Epithelial cell of proximal tubule (primary cell): ENCODE measurements at regions not wholly inside any gene's neighbourhood (a gene's known extent, or its start where the extent isn't known, plus 50 kb on each side); places are given as distances from the start of the nearest gene placed in this dataset.

Experiments
- DNase-seq: peaks from one replicate; pipeline ENCODE4 v3.0.0-alpha.2; 2011; ENCODE audit warnings: low read depth
- H3K4me3 ChIP-seq: 2 replicates; pipeline ENCODE4 v1.5.1; 2011; ENCODE audit warnings: low read depth, mild to moderate bottlenecking, low read length
- TF ChIP-seq, protein P1 (sequence below): conservative IDR thresholded peaks from 2 replicates; pipeline ENCODE4 v1.5.1; 2012; ENCODE audit warnings: low read depth, mild to moderate bottlenecking, low read length

DNA sequence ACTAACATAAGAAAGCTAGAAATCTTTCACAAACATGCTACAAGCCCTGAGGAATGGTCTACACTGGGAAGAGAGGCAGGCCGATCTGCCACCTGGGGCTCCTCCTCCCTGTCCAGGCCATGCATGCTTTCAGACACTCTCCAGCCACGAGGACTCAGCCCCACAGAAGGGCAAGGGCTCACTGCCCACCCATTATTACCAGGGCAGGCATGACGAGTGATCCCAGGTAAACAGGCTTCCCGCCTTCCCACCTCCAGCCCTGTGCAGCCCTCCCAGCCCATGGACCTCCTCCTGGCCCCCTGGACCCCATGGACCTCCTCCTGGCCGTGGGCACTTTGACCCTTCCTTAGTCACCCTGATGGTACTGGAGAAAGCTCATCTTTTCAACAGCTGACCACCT lies 75.8 kb upstream of the TEX51 start:
- TF ChIP-seq, protein P1, sequence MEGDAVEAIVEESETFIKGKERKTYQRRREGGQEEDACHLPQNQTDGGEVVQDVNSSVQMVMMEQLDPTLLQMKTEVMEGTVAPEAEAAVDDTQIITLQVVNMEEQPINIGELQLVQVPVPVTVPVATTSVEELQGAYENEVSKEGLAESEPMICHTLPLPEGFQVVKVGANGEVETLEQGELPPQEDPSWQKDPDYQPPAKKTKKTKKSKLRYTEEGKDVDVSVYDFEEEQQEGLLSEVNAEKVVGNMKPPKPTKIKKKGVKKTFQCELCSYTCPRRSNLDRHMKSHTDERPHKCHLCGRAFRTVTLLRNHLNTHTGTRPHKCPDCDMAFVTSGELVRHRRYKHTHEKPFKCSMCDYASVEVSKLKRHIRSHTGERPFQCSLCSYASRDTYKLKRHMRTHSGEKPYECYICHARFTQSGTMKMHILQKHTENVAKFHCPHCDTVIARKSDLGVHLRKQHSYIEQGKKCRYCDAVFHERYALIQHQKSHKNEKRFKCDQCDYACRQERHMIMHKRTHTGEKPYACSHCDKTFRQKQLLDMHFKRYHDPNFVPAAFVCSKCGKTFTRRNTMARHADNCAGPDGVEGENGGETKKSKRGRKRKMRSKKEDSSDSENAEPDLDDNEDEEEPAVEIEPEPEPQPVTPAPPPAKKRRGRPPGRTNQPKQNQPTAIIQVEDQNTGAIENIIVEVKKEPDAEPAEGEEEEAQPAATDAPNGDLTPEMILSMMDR, result no peak
- no peak overlapping the region for H3K4me3 ChIP-seq

DNA sequence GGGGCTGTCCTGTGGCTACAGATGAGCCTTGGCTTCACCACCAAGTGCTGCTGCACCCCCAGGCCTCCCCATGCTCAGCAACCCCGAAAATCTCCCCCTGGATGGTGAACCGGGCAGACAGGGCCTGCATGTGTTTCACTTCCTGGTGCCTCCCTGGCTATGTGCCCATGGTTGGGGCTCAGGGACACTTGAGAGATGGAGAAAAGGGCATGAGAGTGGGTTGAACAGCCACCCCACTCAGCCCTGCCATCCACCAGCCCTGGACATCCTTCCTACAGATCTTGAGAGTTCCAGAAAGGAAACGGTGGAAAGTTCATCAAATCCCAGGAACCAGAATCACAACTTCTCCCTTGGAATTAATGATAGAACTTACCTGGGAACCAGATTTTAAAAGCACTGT lies 74.7 kb upstream of the TEX51 start:
- DNase-seq, result no peak
- TF ChIP-seq, protein P1, result no peak
- no peak overlapping the region for H3K4me3 ChIP-seq

More for the DNA sequence above, 75.8 kb upstream of the TEX51 start:
- DNase-seq, result no peak

DNA sequence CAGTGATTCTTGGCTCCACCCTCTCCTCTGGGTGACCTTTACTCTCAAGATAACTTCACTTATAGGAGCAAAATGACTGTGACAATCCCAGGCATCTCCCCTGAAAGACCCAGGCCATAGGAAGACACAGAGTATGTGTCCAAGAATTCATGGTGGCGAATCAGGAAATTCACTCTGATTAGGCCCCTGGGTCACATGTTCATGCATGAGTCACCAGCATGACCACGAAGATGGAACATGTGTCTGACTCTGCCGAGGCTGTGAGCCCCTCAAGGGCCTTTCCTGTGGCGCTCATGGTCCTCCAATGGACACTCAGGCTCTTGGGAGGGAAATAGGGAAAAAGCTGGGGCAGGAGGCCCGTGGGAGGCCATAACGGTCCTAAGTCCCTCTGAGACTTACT lies 74.0 kb upstream of the TEX51 start:
- TF ChIP-seq, protein P1, result no peak
- DNase-seq, result no peak
- H3K4me3 ChIP-seq, result no peak overlapping the region

DNA sequence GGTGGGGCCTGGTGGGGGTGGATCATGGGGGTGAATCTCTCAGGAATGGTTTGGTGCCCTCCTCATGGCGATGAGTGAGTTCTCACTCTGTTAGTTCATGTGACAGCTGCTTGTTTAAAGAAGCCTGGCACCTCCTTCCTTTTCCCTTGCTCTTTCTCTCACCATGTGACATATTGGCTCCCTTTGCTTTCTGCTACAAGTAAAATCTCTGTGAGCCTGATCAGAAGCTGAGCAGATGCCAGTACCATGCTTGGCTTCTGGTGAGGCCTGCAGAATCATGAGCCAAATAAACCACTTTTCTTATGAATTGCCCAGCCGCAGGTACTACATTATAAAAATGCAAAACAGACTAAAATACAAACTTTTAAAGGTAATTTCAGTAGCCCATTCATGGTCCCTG lies 73.4 kb upstream of the TEX51 start:
- DNase-seq, result no peak
- H3K4me3 ChIP-seq, result no peak overlapping the region
- TF ChIP-seq, protein P1, result no peak

DNA sequence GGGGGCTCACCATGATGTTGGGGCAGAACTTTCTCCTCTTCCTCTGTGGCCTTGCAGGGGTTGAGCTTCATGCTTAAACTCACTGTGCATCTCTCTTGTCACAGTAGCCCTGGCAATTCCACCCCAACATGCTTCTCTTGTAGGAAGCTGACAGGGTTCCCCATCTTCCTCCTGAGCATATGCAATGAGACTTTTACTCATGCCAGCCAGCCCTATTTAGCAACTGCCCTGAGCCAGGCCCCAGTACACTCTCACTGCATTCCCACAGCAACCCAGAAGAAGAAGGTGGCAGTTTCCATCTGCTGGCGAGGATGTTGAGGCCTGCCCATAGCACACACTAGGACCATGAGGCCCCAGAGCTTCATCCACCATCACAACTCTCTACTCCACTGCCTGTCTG lies 72.2 kb upstream of the TEX51 start:
- DNase-seq, result no peak
- TF ChIP-seq, protein P1, result no peak
- no peak overlapping the region for H3K4me3 ChIP-seq

DNA sequence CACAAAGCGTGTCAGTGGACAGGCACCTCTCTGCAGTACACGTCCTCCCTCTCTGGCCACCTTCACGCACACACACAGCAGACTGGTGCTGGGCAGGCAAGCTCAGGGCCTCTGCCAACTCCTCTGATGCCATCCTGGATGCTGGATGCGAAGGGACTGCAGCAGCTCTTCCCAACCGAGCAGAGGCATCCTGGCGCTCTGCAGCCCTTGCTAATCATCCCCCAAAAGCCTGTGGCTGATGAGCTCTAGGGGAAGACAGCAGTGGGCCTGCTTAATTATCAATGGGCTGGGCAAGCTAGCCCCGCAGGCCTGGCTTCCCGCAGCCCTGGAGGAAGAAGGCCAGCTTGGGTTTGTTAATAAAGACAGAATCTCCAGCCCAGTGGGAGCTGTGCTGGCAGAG lies 71.3 kb upstream of the TEX51 start:
- TF ChIP-seq, protein P1, result no peak
- no peak overlapping the region for H3K4me3 ChIP-seq
- no peak for DNase-seq

DNA sequence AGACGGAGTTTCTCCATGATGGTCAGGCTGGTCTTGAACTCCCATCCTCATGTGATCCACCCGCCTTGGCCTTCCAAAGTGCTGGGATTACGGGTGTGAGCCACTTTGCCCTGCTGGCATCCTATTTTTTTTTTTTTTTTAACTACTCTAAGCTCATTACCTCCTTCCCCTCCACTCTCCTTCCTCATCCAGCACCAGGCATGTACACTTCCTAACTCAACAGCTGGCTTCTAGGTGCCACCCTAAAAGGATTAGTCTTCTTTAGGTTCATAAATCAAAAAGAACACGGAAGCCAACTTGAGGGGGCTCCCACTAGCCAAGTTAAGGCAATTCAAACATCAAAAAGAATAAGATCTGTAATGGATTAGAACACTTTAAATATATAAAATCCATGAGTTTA lies 70.6 kb upstream of the TEX51 start:
- no peak overlapping the region for H3K4me3 ChIP-seq
- no peak for DNase-seq
- TF ChIP-seq, protein P1, result no peak
